ENCODE measurements at regions not wholly inside any gene's neighbourhood (a gene's known extent, or its start where the extent isn't known, plus 50 kb on each side); places are given as distances from the start of the nearest gene placed in this dataset.

DNA sequence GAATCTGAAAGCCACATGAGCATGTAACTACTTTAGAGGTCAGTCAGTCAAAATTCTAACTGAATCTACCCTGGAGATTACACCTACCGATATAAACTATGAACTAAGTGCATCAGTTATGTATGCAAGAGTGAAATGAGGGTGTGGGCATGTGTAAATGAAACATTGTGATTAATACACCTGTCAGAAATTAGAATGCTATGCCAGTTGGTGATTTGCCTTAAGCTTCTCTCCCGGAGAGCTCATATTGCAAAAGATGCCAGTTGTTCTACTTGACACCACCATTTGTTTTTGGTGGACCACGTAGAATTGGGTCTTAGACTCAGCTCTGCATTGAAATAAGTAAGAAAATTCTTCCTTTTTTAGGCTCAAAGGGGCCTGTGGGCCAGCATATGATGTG, 91.0 kb upstream of the KBTBD8 start:
- Histone ChIP-seq H3K36me3 (replicated peaks in 1 of 2) (no peaks in the 10 kb centered on the region), H3K27me3 (no peaks in the 10 kb centered on the region), H3K4me3 (no peak overlapping the region), H3K27ac (no peak overlapping the region), H3K9me3 (replicated peaks in 1 of 3) (no peaks in the 10 kb centered on the region), H3K4me1 (replicated peaks in 1 of 2) (no peaks in the 10 kb centered on the region)
- 83 to 88% (median 87%) methylated on average over 3 of the region's 3 CpGs for WGBS, 4 donors
- DNase-seq, result no peak
- no peak for TF ChIP-seq POLR2A (IDR thresholded peaks at IDR 0.05)
- TF ChIP-seq, protein P1, sequence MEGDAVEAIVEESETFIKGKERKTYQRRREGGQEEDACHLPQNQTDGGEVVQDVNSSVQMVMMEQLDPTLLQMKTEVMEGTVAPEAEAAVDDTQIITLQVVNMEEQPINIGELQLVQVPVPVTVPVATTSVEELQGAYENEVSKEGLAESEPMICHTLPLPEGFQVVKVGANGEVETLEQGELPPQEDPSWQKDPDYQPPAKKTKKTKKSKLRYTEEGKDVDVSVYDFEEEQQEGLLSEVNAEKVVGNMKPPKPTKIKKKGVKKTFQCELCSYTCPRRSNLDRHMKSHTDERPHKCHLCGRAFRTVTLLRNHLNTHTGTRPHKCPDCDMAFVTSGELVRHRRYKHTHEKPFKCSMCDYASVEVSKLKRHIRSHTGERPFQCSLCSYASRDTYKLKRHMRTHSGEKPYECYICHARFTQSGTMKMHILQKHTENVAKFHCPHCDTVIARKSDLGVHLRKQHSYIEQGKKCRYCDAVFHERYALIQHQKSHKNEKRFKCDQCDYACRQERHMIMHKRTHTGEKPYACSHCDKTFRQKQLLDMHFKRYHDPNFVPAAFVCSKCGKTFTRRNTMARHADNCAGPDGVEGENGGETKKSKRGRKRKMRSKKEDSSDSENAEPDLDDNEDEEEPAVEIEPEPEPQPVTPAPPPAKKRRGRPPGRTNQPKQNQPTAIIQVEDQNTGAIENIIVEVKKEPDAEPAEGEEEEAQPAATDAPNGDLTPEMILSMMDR (IDR thresholded peaks at IDR 0.05), result no peak
- intact Hi-C loops (cut with DNase I), result no loop called here

- Histone ChIP-seq H3K36me3 (replicated peaks in 1 of 2) (no peaks in the 10 kb centered on the region), H3K27me3 (no peaks in the 10 kb centered on the region), H3K27ac (no peak overlapping the region), H3K4me3 (no peak overlapping the region), H3K9me3 (replicated peaks in 1 of 3) (no peaks in the 10 kb centered on the region), H3K4me1 (replicated peaks in 1 of 2) (no peaks in the 10 kb centered on the region)
- DNase-seq, result no peak
- TF ChIP-seq POLR2A (IDR thresholded peaks at IDR 0.05), result no peak
- TF ChIP-seq, protein P1 (IDR thresholded peaks at IDR 0.05), result no peak
- WGBS, 4 donors, result 82 to 90% (median 87%) methylated on average over 6 of the region's 6 CpGs
- intact Hi-C loops (cut with DNase I), result no loop called here
These were observed 87.6 kb upstream of the KBTBD8 start for GRCh38 chr3:66910266-66911055.

DNA sequence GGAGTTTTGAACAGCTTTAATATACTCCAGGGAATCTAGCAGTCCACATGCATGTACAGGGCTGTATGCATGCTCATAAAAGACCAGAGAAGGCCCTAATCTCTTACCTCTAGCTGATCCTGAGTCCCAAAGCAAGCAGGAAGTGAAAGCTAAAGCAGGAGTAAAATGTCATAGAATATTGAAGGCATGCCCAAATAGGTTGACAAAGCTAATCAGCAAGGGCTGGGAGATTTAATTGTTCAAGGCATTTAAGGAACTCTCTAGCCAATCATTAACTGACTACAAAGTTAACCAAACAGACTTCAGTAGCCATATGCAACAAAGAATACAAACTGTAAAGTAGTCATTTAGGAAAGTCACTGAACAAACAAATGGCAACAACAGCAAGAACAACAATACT, 85.8 kb upstream of the KBTBD8 start:
- Histone ChIP-seq H3K4me1 (replicated peaks in 1 of 2) (no peaks in the 10 kb centered on the region), H3K9me3 (replicated peaks in 1 of 3) (no peaks in the 10 kb centered on the region), H3K36me3 (replicated peaks in 1 of 2) (no peaks in the 10 kb centered on the region), H3K27me3 (no peaks in the 10 kb centered on the region), H3K4me3 (no peak overlapping the region), H3K27ac (no peak overlapping the region)
- DNase-seq, result no peak
- intact Hi-C loops (cut with DNase I), result no loop called here
- TF ChIP-seq, protein P1 (IDR thresholded peaks at IDR 0.05), result no peak
- TF ChIP-seq POLR2A (IDR thresholded peaks at IDR 0.05), result no peak

GRCh38 chr3:66922058-66922457, 76.0 kb upstream of the KBTBD8 start:
- TF ChIP-seq, protein P1 (IDR thresholded peaks at IDR 0.05), result no peak
- no peak for TF ChIP-seq POLR2A (IDR thresholded peaks at IDR 0.05)
- H3K9me3 ChIP-seq (replicated peaks in 1 of 3), result no peaks in the 10 kb centered on the region
- no peak overlapping the region for H3K27ac ChIP-seq
- no peaks in the 10 kb centered on the region for H3K4me1 ChIP-seq (replicated peaks in 1 of 2)
- no peaks in the 10 kb centered on the region for H3K27me3 ChIP-seq
- DNase-seq, result no peak
- no peak overlapping the region for H3K4me3 ChIP-seq
- intact Hi-C loops (cut with DNase I), result no loop called here
- no peaks in the 10 kb centered on the region for H3K36me3 ChIP-seq (replicated peaks in 1 of 2)
- 65 to 100% (median 88%) methylated on average over 1 to 2 of the region's 2 CpGs for WGBS, 4 donors

Data from adrenal gland (tissue), 9 donors.